ENCODE measurements at regions not wholly inside any gene's neighbourhood (a gene's known extent, or its start where the extent isn't known, plus 50 kb on each side); places are given as distances from the start of the nearest gene placed in this dataset.

GRCh38 chr17:71107136-71107535, 937.8 kb downstream of the KCNJ2 start:
- no peaks in the 10 kb centered on the region for H3K36me3 ChIP-seq

GRCh38 chr17:71109697-71110096, 940.4 kb downstream of the KCNJ2 start:
- no peaks in the 10 kb centered on the region for H4K20me1 ChIP-seq
- no peak overlapping the region for H3K27ac ChIP-seq
- H3K27me3 ChIP-seq: no peaks in the 10 kb centered on the region
- H3K4me3 ChIP-seq: no peak overlapping the region
- H3K9ac ChIP-seq: no peak overlapping the region
- no peaks in the 10 kb centered on the region for H3K9me3 ChIP-seq
- no peaks in the 10 kb centered on the region for H3K4me1 ChIP-seq
- no peak overlapping the region for H3K4me2 ChIP-seq
- no peaks in the 10 kb centered on the region for H3K36me3 ChIP-seq
- TF ChIP-seq Cebpa-rat (IDR thresholded peaks at IDR 0.05): peak; percentile 76; the same call in 1 of the 2 replicates

More at GRCh38 chr17:71107136-71107535, 937.8 kb downstream of the KCNJ2 start:
- H4K20me1 ChIP-seq: no peaks in the 10 kb centered on the region
- no peak overlapping the region for H3K9ac ChIP-seq
- no peaks in the 10 kb centered on the region for H3K27me3 ChIP-seq
- no peak for TF ChIP-seq Cebpa-rat (IDR thresholded peaks at IDR 0.05)
- H3K4me1 ChIP-seq: no peaks in the 10 kb centered on the region
- H3K9me3 ChIP-seq: no peaks in the 10 kb centered on the region
- no peak overlapping the region for H3K27ac ChIP-seq
- no peak overlapping the region for H3K4me3 ChIP-seq
- H3K4me2 ChIP-seq: no peak overlapping the region

DNA sequence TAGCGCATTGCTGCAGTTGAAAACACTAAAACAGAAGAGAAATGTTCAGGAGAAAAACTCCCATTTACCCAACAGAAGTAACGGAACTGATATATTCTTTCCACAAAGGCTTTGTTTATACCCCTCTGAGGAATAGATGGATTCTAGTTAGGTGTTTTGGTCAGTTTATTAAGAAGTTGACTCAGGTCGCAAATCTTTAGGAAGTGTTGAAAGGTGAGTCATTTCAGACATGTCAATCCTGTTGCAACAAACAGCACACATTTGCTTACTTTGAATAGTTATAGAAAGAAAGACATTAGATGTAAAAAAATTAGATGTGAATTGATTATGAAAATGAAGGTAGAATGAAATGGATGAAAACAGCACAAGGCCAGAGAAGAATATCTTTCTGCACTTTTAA, 941.0 kb downstream of the KCNJ2 start:
- H3K4me1 ChIP-seq: no peaks in the 10 kb centered on the region

GRCh38 chr17:71111460-71111859, 942.1 kb downstream of the KCNJ2 start:
- no peak overlapping the region for H3K9ac ChIP-seq
- H3K4me1 ChIP-seq: no peaks in the 10 kb centered on the region
- TF ChIP-seq Cebpa-rat (IDR thresholded peaks at IDR 0.05): no peak
- no peak overlapping the region for H3K4me3 ChIP-seq
- no peaks in the 10 kb centered on the region for H3K27me3 ChIP-seq
- no peaks in the 10 kb centered on the region for H4K20me1 ChIP-seq
- no peaks in the 10 kb centered on the region for H3K9me3 ChIP-seq
- H3K36me3 ChIP-seq: no peaks in the 10 kb centered on the region
- H3K4me2 ChIP-seq: no peak overlapping the region
- no peak overlapping the region for H3K27ac ChIP-seq

More for the DNA sequence above, 941.0 kb downstream of the KCNJ2 start:
- Histone ChIP-seq H3K4me3 (no peak overlapping the region), H3K27ac (no peak overlapping the region), H3K36me3 (no peaks in the 10 kb centered on the region), H4K20me1 (no peaks in the 10 kb centered on the region), H3K9me3 (no peaks in the 10 kb centered on the region), H3K27me3 (no peaks in the 10 kb centered on the region), H3K9ac (no peak overlapping the region), H3K4me2 (no peak overlapping the region)
- no peak for TF ChIP-seq Cebpa-rat (IDR thresholded peaks at IDR 0.05)

DNA sequence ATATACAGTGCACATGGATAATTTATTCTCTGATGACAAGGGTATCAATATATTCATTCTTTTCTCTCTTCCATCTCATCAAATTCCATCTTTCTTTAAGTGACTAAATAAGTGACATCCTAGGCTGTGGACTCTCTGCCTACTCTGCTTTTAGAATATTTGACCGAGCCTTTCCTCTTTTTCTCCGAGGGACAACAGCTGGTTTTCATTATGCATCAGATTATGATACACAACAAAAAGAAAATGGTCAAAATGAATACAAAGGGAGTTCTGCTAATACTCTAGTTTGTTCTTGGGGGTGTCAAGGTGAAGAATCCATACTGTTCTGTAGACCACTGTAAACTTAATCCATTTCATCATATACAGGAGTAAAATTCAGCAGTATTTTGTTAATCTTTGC, 942.6 kb downstream of the KCNJ2 start:
- H3K4me2 ChIP-seq: no peak overlapping the region
- no peaks in the 10 kb centered on the region for H3K27me3 ChIP-seq
- H3K9me3 ChIP-seq: no peaks in the 10 kb centered on the region
- H3K27ac ChIP-seq: no peak overlapping the region
- no peaks in the 10 kb centered on the region for H3K4me1 ChIP-seq
- H3K36me3 ChIP-seq: no peaks in the 10 kb centered on the region
- TF ChIP-seq Cebpa-rat (IDR thresholded peaks at IDR 0.05): no peak
- no peaks in the 10 kb centered on the region for H4K20me1 ChIP-seq
- no peak overlapping the region for H3K4me3 ChIP-seq
- no peak overlapping the region for H3K9ac ChIP-seq

- Histone ChIP-seq H3K4me3 (no peak overlapping the region), H3K27me3 (no peaks in the 10 kb centered on the region), H4K20me1 (no peaks in the 10 kb centered on the region), H3K9me3 (no peaks in the 10 kb centered on the region), H3K4me1 (no peaks in the 10 kb centered on the region), H3K9ac (no peak overlapping the region), H3K36me3 (no peaks in the 10 kb centered on the region), H3K27ac (no peak overlapping the region), H3K4me2 (no peak overlapping the region)
- no peak for TF ChIP-seq Cebpa-rat (IDR thresholded peaks at IDR 0.05)
These were observed 944.0 kb downstream of the KCNJ2 start for GRCh38 chr17:71113347-71113746.

GRCh38 chr17:71114911-71115668, 945.8 kb downstream of the KCNJ2 start:
- Histone ChIP-seq H3K4me1 (no peaks in the 10 kb centered on the region), H3K9ac (no peak overlapping the region), H3K27ac (no peak overlapping the region), H3K9me3 (no peaks in the 10 kb centered on the region), H3K4me2 (no peak overlapping the region), H3K4me3 (no peak overlapping the region), H3K36me3 (no peaks in the 10 kb centered on the region), H4K20me1 (no peaks in the 10 kb centered on the region), H3K27me3 (no peaks in the 10 kb centered on the region)
- no peak for TF ChIP-seq Cebpa-rat (IDR thresholded peaks at IDR 0.05)

DNA sequence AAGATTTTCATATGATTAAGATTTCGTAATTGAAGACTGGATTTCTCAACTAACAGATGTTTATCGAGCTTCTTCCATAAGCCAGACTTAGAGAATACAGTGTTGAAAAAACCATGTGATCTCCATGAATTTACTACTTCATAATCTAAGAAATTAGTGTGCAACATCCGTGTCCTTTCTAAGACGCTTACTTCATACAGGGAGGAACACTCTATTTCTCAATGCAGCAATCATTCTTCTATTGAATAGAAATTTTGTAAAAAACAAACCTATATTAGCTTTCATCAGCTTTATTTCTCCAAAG, 946.3 kb downstream of the KCNJ2 start:
- no peak overlapping the region for H3K4me2 ChIP-seq
- H3K4me1 ChIP-seq: no peaks in the 10 kb centered on the region
- H4K20me1 ChIP-seq: no peaks in the 10 kb centered on the region
- H3K4me3 ChIP-seq: no peak overlapping the region
- no peaks in the 10 kb centered on the region for H3K27me3 ChIP-seq
- no peaks in the 10 kb centered on the region for H3K36me3 ChIP-seq
- H3K9ac ChIP-seq: no peak overlapping the region
- H3K9me3 ChIP-seq: no peaks in the 10 kb centered on the region
- H3K27ac ChIP-seq: no peak overlapping the region
- no peak for TF ChIP-seq Cebpa-rat (IDR thresholded peaks at IDR 0.05)

DNA sequence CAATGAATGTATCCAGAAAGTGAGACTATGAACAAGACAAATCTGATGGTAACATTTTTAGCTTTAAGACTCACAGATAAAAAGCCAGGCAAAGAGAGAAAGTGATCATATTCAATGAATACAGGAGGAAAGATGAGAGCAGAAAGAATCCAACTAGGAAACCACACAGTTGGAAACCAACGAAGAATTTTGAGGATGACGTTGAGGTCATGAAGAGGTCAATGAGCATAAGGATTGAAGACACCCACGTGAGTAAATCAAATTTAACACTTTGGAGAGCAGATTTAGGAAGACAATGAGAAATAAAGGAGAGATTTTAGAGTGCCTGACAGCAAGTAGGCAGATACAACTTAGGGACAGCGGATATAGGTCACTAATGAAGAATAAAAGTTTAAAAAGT, 948.1 kb downstream of the KCNJ2 start:
- Histone ChIP-seq H3K36me3 (no peaks in the 10 kb centered on the region), H4K20me1 (no peaks in the 10 kb centered on the region), H3K4me3 (no peak overlapping the region), H3K4me2 (no peak overlapping the region), H3K4me1 (no peaks in the 10 kb centered on the region), H3K9me3 (no peaks in the 10 kb centered on the region), H3K27me3 (no peaks in the 10 kb centered on the region), H3K9ac (no peak overlapping the region), H3K27ac (no peak overlapping the region)
- no peak for TF ChIP-seq Cebpa-rat (IDR thresholded peaks at IDR 0.05)

DNA sequence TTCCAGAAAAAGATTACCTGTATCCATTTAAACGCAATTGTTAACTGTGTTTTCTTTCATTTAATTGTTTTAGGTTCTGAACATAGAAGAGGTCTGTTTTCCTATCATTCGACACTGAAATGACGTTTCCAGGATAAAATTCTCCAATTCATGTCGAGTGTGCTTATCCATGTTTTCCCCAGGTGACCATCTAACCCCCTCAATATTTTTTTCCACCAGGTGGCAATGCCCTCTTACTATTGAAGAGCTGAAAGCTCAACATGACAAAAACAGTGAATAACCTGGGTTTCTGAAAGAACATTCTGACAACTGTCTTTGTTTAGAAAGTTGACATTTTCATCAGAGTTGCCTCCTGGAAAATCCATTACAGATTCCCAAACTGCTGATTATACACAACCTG, 948.7 kb downstream of the KCNJ2 start:
- no peaks in the 10 kb centered on the region for H3K36me3 ChIP-seq
- H3K27ac ChIP-seq: no peak overlapping the region
- H3K4me3 ChIP-seq: no peak overlapping the region
- no peaks in the 10 kb centered on the region for H3K27me3 ChIP-seq
- no peaks in the 10 kb centered on the region for H3K9me3 ChIP-seq
- H3K9ac ChIP-seq: no peak overlapping the region
- H3K4me2 ChIP-seq: no peak overlapping the region
- H4K20me1 ChIP-seq: no peaks in the 10 kb centered on the region
- H3K4me1 ChIP-seq: no peaks in the 10 kb centered on the region
- no peak for TF ChIP-seq Cebpa-rat (IDR thresholded peaks at IDR 0.05)

- H3K4me3 ChIP-seq: no peak overlapping the region
- H3K9ac ChIP-seq: no peak overlapping the region
- no peaks in the 10 kb centered on the region for H3K36me3 ChIP-seq
- H3K27me3 ChIP-seq: no peaks in the 10 kb centered on the region
- no peaks in the 10 kb centered on the region for H3K9me3 ChIP-seq
- H4K20me1 ChIP-seq: no peaks in the 10 kb centered on the region
- no peaks in the 10 kb centered on the region for H3K4me1 ChIP-seq
- H3K4me2 ChIP-seq: no peak overlapping the region
- H3K27ac ChIP-seq: no peak overlapping the region
- no peak for TF ChIP-seq Cebpa-rat (IDR thresholded peaks at IDR 0.05)
These were observed 958.1 kb downstream of the KCNJ2 start for GRCh38 chr17:71127416-71127815.
